Caco-2 (cell line): ENCODE measurements at regions not wholly inside any gene's neighbourhood (a gene's known extent, or its start where the extent isn't known, plus 50 kb on each side); places are given as distances from the start of the nearest gene placed in this dataset.

Source experiments
- BruUV-seq: library from RNA; stranded (reverse); fragments of 400-500 nt; replicated peaks from 2 replicates; lab custom pipeline; 2021; lab: Mats Ljungman, UMichigan
- CTCF ChIA-PET: fragments of 300-600 bp; sonication (Branson Sonifier 250); formaldehyde crosslinking; loops from one replicate; lab custom pipeline; 2022; ENCODE audit warnings: antibody characterized with exemption; lab: Charles Lee
- POLR2A ChIA-PET: fragments of 300-600 bp; sonication (Branson Sonifier 250); formaldehyde crosslinking; loops from one replicate; lab custom pipeline; 2022; ENCODE audit warnings: antibody characterized with exemption; lab: Charles Lee
- DNase-seq, 2 experiments: peaks; one replicate each; pipeline versions ENCODE4 v3.0.0 to v3.0.0-alpha.2; 2020 to 2022
- H3K27me3 ChIP-seq: replicated peaks from 2 replicates; pipeline ENCODE4 v1.6.0; 2011; ENCODE audit warnings: low read length; ENCODE audit not compliant: control insufficient read depth, insufficient read depth
- H3K36me3 ChIP-seq: 2 replicates; pipeline ENCODE4 v1.5.1; 2011; ENCODE audit warnings: low read length; ENCODE audit not compliant: control insufficient read depth, insufficient read depth
- H3K4me1 ChIP-seq: fragments of 250-450 bp; sonication (Bioruptor Pico); 2 replicates; pipeline ENCODE4 v1.5.1; 2020; ENCODE audit warnings: mild to moderate bottlenecking
- H3K4me3 ChIP-seq: 2 replicates; pipeline ENCODE4 v1.5.1; 2011; ENCODE audit warnings: low read depth, mild to moderate bottlenecking, control low read depth, low read length
- H3K9me3 ChIP-seq: fragments of 250-450 bp; sonication (Bioruptor Pico); 2 replicates; pipeline ENCODE4 v1.5.1; 2020; ENCODE audit warnings: mild to moderate bottlenecking, moderate library complexity
- H3K27ac Mint-ChIP-seq: one replicate; pipeline ENCODE4 v1.8.0; 2022; ENCODE audit warnings: mixed read lengths; ENCODE audit not compliant: unreplicated experiment
- H3K27me3 Mint-ChIP-seq: one replicate; pipeline ENCODE4 v1.8.0; 2022; ENCODE audit warnings: mixed read lengths; ENCODE audit not compliant: insufficient read depth, unreplicated experiment
- H3K36me3 Mint-ChIP-seq: one replicate; pipeline ENCODE4 v1.8.0; 2022; ENCODE audit warnings: mild to moderate bottlenecking, mixed read lengths; ENCODE audit not compliant: insufficient read depth, unreplicated experiment
- H3K4me1 Mint-ChIP-seq: one replicate; pipeline ENCODE4 v1.8.0; 2022; ENCODE audit warnings: low read depth, mixed read lengths; ENCODE audit not compliant: unreplicated experiment
- H3K4me3 Mint-ChIP-seq: one replicate; pipeline ENCODE4 v1.8.0; 2022; ENCODE audit warnings: mild to moderate bottlenecking, moderate library complexity, mixed read lengths; ENCODE audit not compliant: unreplicated experiment
- H3K9me3 Mint-ChIP-seq: one replicate; pipeline ENCODE4 v1.8.0; 2022; ENCODE audit warnings: mixed read lengths; ENCODE audit not compliant: unreplicated experiment
- CTCF ChIP-seq, 2 experiments: fragments of 200-600 bp in 1 of 2; IDR thresholded peaks; 1 replicate in 1 of 2; 2 replicates in 1 of 2; pipeline versions ENCODE4 v1.5.1 to v1.8.0; 2011 to 2022; ENCODE audit warnings: antibody characterized with exemption in 1 of 2, control low read depth in 1 of 2, inconsistent platforms in 1 of 2, low read depth in 1 of 2, low read length in 1 of 2, mild to moderate bottlenecking in 1 of 2, moderate library complexity in 1 of 2; ENCODE audit not compliant: insufficient read depth in 1 of 2, severe bottlenecking in 1 of 2, unreplicated experiment in 1 of 2
- intact Hi-C: fragments of 100-400 bp; cut with micrococcal nuclease; formaldehyde crosslinking; loops from one replicate; pipeline ENCODE4 v1.10.0; 2022; ENCODE audit not compliant: unreplicated experiment

- DNase-seq, result no peak
- CTCF ChIA-PET, result no interaction called here
- no peaks in the 10 kb centered on the region for H3K27me3 Mint-ChIP-seq
Measured at GRCh38 chr3:168975576-168975975, 687.9 kb downstream of the MECOM start.

DNA sequence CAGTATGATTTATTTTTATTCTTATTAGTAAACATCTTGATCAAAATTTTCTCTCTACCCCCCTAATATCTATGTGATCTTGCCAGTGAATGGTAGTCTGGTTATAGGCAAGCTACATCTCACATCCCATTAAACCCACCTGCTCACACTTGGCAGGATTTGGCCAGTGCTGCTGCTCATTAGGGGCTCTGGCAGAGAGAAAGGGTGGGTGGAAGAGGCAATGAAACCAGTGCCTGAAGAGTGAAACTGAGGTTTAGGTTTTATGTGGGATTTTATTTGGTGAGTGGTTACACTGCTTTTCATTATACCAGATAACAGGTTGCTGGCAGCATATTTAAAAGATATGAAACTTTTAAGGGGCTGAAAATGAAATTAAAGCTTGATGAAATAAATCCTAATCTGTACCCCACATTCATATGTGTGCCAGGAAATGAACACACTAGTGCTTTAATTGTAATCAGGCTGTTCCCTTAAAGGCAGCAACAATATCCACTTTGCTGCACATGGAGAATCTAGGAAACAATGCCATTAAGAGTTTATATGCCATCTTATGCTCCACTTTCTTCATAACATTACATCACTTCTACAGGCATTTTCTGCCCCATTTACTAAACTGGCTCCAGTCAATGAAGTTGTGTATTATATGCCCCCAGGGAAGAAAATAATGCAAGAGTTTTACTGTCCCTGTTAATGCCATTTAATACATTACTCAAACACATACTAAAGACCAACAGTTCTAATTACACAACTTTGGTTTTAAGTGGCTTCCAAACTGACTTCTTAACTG lies 688.7 kb downstream of the MECOM start:
- H3K27me3 ChIP-seq, result no peaks in the 10 kb centered on the region
- Mint-ChIP-seq H3K27ac (no peak overlapping the region), H3K36me3 (no peaks in the 10 kb centered on the region), H3K4me1 (no peaks in the 10 kb centered on the region), H3K27me3 (no peaks in the 10 kb centered on the region), H3K4me3 (no peak overlapping the region), H3K9me3 (no peaks in the 10 kb centered on the region)
- intact Hi-C loops, result no loop called here
- no peaks in the 10 kb centered on the region for H3K4me1 ChIP-seq
- H3K9me3 ChIP-seq, result no peaks in the 10 kb centered on the region
- DNase-seq, result no peak
- no TSS peak for BruUV-seq
- no peak overlapping the region for H3K4me3 ChIP-seq
- CTCF ChIA-PET, result no interaction called here
- H3K36me3 ChIP-seq, result no peaks in the 10 kb centered on the region
- POLR2A ChIA-PET, result no interaction called here
- no peak for TF ChIP-seq CTCF (IDR thresholded peaks at IDR 0.05; ENCODE audit: insufficient read depth in 1 of 2, low read depth in 1 of 2, low read length in 1 of 2, severe bottlenecking in 1 of 2, unreplicated experiment in 1 of 2)

More at GRCh38 chr3:168975576-168975975, 687.9 kb downstream of the MECOM start:
- Histone ChIP-seq H3K9me3 (no peaks in the 10 kb centered on the region), H3K4me3 (no peak overlapping the region), H3K4me1 (no peaks in the 10 kb centered on the region), H3K36me3 (no peaks in the 10 kb centered on the region), H3K27me3 (no peaks in the 10 kb centered on the region)
- POLR2A ChIA-PET, result no interaction called here
- Mint-ChIP-seq H3K36me3 (no peaks in the 10 kb centered on the region), H3K27ac (no peak overlapping the region), H3K9me3 (no peaks in the 10 kb centered on the region), H3K4me1 (no peaks in the 10 kb centered on the region), H3K4me3 (no peak overlapping the region)
- no peak for TF ChIP-seq CTCF (IDR thresholded peaks at IDR 0.05; ENCODE audit: insufficient read depth in 1 of 2, low read depth in 1 of 2, low read length in 1 of 2, severe bottlenecking in 1 of 2, unreplicated experiment in 1 of 2)
- BruUV-seq, result no TSS peak
- intact Hi-C loops, result no loop called here

DNA sequence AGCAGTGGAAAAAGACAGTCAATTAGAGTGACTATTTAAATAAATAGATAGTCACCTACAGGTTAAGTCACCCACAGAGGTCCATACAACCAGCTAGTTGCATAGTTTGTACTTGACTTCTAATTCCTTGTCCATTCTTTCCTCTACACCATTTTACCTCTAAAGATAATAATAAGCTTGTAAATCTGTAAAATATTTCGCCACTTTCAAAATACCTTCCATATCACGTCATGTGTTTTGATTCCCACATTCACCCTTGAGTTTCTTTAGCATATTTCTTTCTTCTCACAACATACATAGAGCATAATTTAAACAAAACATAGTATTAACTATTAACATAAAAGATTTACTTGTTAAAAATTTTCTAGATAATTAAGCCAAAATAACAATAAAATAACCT lies 689.6 kb downstream of the MECOM start:
- H3K27me3 Mint-ChIP-seq, result no peaks in the 10 kb centered on the region
- no peak overlapping the region for H3K27ac Mint-ChIP-seq
- CTCF ChIA-PET, result no interaction called here
- TF ChIP-seq CTCF (IDR thresholded peaks at IDR 0.05; ENCODE audit: insufficient read depth in 1 of 2, low read depth in 1 of 2, low read length in 1 of 2, severe bottlenecking in 1 of 2, unreplicated experiment in 1 of 2), result no peak
- no peaks in the 10 kb centered on the region for H3K9me3 Mint-ChIP-seq
- BruUV-seq, result no TSS peak
- Histone ChIP-seq H3K4me3 (no peak overlapping the region), H3K36me3 (no peaks in the 10 kb centered on the region), H3K4me1 (no peaks in the 10 kb centered on the region), H3K9me3 (no peaks in the 10 kb centered on the region), H3K27me3 (no peaks in the 10 kb centered on the region)
- no peak overlapping the region for H3K4me3 Mint-ChIP-seq
- POLR2A ChIA-PET, result no interaction called here
- H3K4me1 Mint-ChIP-seq, result no peaks in the 10 kb centered on the region
- DNase-seq, result no peak
- H3K36me3 Mint-ChIP-seq, result no peaks in the 10 kb centered on the region
- intact Hi-C loops, result no loop called here
